ENCODE measurements at regions not wholly inside any gene's neighbourhood (a gene's known extent, or its start where the extent isn't known, plus 50 kb on each side); places are given as distances from the start of the nearest gene placed in this dataset.

GRCh38 chr12:30546121-30546520, 149.5 kb downstream of the IPO8 start:
- TF ChIP-seq CTCF (IDR thresholded peaks at IDR 0.05): no peak
- TF ChIP-seq POLR2A (IDR thresholded peaks at IDR 0.05): no peak

Measured in ovary (tissue), 3 donors.